GM12878 (cell line): ENCODE measurements at regions not wholly inside any gene's neighbourhood (a gene's known extent, or its start where the extent isn't known, plus 50 kb on each side); places are given as distances from the start of the nearest gene placed in this dataset.
A peak's percentile ranks its signal among the peaks of the same experiment; 100 is the strongest.

Experiments used
- ASH2L ChIP-seq: fragments of 300-600, 200-600 bp; sonication (generic); IDR thresholded peaks from 2 replicates; pipeline ENCODE4 v1.6.1; 2017; ENCODE audit warnings: low read depth, mild to moderate bottlenecking, borderline replicate concordance
- BMI1 ChIP-seq: fragments of 450-650 bp; IDR thresholded peaks from 2 replicates; pipeline ENCODE4 v1.6.1; 2016; ENCODE audit warnings: mild to moderate bottlenecking, moderate library complexity, borderline replicate concordance
- CREB1 ChIP-seq: IDR thresholded peaks from 2 replicates; pipeline ENCODE4 v1.6.1; 2012; ENCODE audit warnings: low read depth, mild to moderate bottlenecking, inconsistent platforms
- CUX1 ChIP-seq: IDR thresholded peaks from 2 replicates; pipeline ENCODE4 v1.6.1; 2012; ENCODE audit warnings: improper control_type of control experiment, low read depth, low read length; ENCODE audit not compliant: insufficient replicate concordance
- ESRRA ChIP-seq: IDR thresholded peaks from 2 replicates; pipeline ENCODE4 v1.6.1; 2012; ENCODE audit warnings: mild to moderate bottlenecking, low read length, improper control_type of control experiment
- EZH2 ChIP-seq: IDR thresholded peaks from 2 replicates; pipeline ENCODE4 v1.6.1; 2012; ENCODE audit warnings: low read depth, mild to moderate bottlenecking, control low read depth, inconsistent platforms, low read length, borderline replicate concordance; ENCODE audit not compliant: control insufficient read depth
- FOS ChIP-seq: IDR thresholded peaks from 3 replicates; pipeline ENCODE4 v1.6.1; 2011; ENCODE audit warnings: borderline replicate concordance; ENCODE audit not compliant: insufficient read length; ENCODE audit errors: extremely low read depth
- HSF1 ChIP-seq: fragments of 150-350 bp; IDR thresholded peaks from 2 replicates; pipeline ENCODE4 v1.6.1; 2014; ENCODE audit warnings: mild to moderate bottlenecking, low read depth, low read length
- IKZF1 ChIP-seq: fragments of 450-650 bp; conservative IDR thresholded peaks from 2 replicates; pipeline ENCODE4 v1.6.1; 2017; ENCODE audit warnings: antibody characterized with exemption, mild to moderate bottlenecking
- MXI1 ChIP-seq: fragments of 150-350 bp; IDR thresholded peaks from 2 replicates; pipeline ENCODE4 v1.6.1; 2011; ENCODE audit warnings: low read depth, mild to moderate bottlenecking, inconsistent platforms, low read length, improper control_type of control experiment
- PRDM15 ChIP-seq: fragments of 450-650 bp; formaldehyde crosslinking; IDR thresholded peaks from 2 replicates; pipeline ENCODE4 v1.4.0; 2020; ENCODE audit warnings: mild to moderate bottlenecking, moderate library complexity
- RBBP5 ChIP-seq: fragments of 200-600 bp; sonication (generic); conservative IDR thresholded peaks from 2 replicates; pipeline ENCODE4 v1.6.1; 2016
- SP1 ChIP-seq: IDR thresholded peaks from one replicate; pipeline ENCODE4 v1.6.1; 2011; ENCODE audit warnings: low read depth, low read length
- WRNIP1 ChIP-seq: IDR thresholded peaks from 2 replicates; pipeline ENCODE4 v1.6.1; 2011; ENCODE audit warnings: low read depth, low read length, improper control_type of control experiment, borderline replicate concordance
- TF ChIP-seq, protein P1 (sequence below), 3 experiments: IDR thresholded peaks in 2 of 3; conservative IDR thresholded peaks in 1 of 3; 2 replicates each; pipeline ENCODE4 v1.5.1; 2011; ENCODE audit warnings: low read depth in 3 of 3, low read length in 3 of 3, mild to moderate bottlenecking in 3 of 3, control low read depth in 2 of 3, moderate library complexity in 2 of 3, inconsistent platforms in 1 of 3, mixed read lengths in 1 of 3; ENCODE audit not compliant: control insufficient read depth in 2 of 3, insufficient read depth in 1 of 3; ENCODE audit errors: extremely low read depth in 1 of 3
- TF ChIP-seq, protein P2 (sequence below): fragments of 450-650 bp; conservative IDR thresholded peaks from 2 replicates; pipeline ENCODE4 v1.6.1; 2017; ENCODE audit warnings: mild to moderate bottlenecking, moderate library complexity

DNA sequence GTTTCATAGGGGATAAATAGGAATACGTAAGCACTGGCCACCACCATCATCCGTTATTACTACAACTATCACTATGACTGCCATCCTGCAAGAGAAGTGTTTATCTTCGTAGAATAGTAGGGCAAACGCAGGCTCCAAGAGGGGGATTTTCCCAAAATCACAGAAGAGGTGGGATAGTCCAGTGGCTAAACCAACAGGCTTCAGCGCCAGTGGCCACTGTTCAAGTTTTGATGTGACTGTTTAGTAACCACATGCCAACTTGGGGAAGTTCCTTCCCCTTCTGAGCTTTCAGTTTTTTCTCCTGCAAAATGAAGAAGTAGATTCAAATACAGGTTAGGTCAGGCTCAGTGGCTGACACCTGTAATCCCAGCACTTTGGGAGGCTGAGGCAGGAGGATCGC lies 60.7 kb upstream of the GRIN2A start (continued):
- TF ChIP-seq PRDM15 (CRISPR knock-in tag) (no peak), EZH2 (no peak), CREB1 (peak; percentile 60; the same call in 1 of the 2 replicates), WRNIP1 (no peak), FOS (no peak), SP1 (peak; percentile 16), MXI1 (no peak), ASH2L (no peak), RBBP5 (no peak), CUX1 (no peak), HSF1 (no peak), ESRRA (no peak), BMI1 (no peak), IKZF1 (peak; percentile 97)
- TF ChIP-seq, protein P1, sequence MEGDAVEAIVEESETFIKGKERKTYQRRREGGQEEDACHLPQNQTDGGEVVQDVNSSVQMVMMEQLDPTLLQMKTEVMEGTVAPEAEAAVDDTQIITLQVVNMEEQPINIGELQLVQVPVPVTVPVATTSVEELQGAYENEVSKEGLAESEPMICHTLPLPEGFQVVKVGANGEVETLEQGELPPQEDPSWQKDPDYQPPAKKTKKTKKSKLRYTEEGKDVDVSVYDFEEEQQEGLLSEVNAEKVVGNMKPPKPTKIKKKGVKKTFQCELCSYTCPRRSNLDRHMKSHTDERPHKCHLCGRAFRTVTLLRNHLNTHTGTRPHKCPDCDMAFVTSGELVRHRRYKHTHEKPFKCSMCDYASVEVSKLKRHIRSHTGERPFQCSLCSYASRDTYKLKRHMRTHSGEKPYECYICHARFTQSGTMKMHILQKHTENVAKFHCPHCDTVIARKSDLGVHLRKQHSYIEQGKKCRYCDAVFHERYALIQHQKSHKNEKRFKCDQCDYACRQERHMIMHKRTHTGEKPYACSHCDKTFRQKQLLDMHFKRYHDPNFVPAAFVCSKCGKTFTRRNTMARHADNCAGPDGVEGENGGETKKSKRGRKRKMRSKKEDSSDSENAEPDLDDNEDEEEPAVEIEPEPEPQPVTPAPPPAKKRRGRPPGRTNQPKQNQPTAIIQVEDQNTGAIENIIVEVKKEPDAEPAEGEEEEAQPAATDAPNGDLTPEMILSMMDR (IDR thresholded peaks at IDR 0.05 in 2 of 3, conservative IDR thresholded peaks at IDR 0.05 in 1 of 3; ENCODE audit: control insufficient read depth in 2 of 3, extremely low read depth in 1 of 3, insufficient read depth in 1 of 3, low read depth in 3 of 3, low read length in 3 of 3), result no peak
- TF ChIP-seq, protein P2, sequence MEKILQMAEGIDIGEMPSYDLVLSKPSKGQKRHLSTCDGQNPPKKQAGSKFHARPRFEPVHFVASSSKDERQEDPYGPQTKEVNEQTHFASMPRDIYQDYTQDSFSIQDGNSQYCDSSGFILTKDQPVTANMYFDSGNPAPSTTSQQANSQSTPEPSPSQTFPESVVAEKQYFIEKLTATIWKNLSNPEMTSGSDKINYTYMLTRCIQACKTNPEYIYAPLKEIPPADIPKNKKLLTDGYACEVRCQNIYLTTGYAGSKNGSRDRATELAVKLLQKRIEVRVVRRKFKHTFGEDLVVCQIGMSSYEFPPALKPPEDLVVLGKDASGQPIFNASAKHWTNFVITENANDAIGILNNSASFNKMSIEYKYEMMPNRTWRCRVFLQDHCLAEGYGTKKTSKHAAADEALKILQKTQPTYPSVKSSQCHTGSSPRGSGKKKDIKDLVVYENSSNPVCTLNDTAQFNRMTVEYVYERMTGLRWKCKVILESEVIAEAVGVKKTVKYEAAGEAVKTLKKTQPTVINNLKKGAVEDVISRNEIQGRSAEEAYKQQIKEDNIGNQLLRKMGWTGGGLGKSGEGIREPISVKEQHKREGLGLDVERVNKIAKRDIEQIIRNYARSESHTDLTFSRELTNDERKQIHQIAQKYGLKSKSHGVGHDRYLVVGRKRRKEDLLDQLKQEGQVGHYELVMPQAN, result no peak
